Colonic mucosa (tissue), 4 donors: ENCODE measurements at regions not wholly inside any gene's neighbourhood (a gene's known extent, or its start where the extent isn't known, plus 50 kb on each side); places are given as distances from the start of the nearest gene placed in this dataset.

Experiments used
- DNase-seq: peaks from one replicate; pipeline ENCODE4 v3.0.0-alpha.2; 2020
- H3K27ac ChIP-seq: fragments of 200-600 bp; one replicate; pipeline ENCODE4 v1.8.0; 2021
- H3K27me3 ChIP-seq: fragments of 200-600 bp; one replicate; pipeline ENCODE4 v1.8.0; 2021
- H3K36me3 ChIP-seq: fragments of 200-600 bp; one replicate; pipeline ENCODE4 v1.8.0; 2021
- H3K4me1 ChIP-seq: fragments of 200-600 bp; one replicate; pipeline ENCODE4 v1.8.0; 2021; ENCODE audit warnings: mild to moderate bottlenecking
- H3K4me3 ChIP-seq: fragments of 200-600 bp; one replicate; pipeline ENCODE4 v1.8.0; 2021
- H3K9ac ChIP-seq, 2 donors: one replicate each; pipeline ENCODE4 v1.7.0; 2013; ENCODE audit warnings: control low read depth in 2 of 2, low read depth in 2 of 2, low read length in 2 of 2
- H3K9me3 ChIP-seq: fragments of 200-600 bp; one replicate; pipeline ENCODE4 v1.8.0; 2021
- intact Hi-C: fragments of 100-400 bp; cut with DNase I; formaldehyde crosslinking; loops from one replicate; pipeline ENCODE4 v1.14.1; 2022
- TF ChIP-seq, protein P1 (sequence below): fragments of 200-600 bp; IDR thresholded peaks from one replicate; pipeline ENCODE4 v1.8.0; 2022; ENCODE audit warnings: antibody characterized with exemption, mild to moderate bottlenecking
- donor health status: healthy.
- donor health status: DM: no; HTN: no; CAD: no.
- donor health status: DM: no; HTN: no; CAD: no.

DNA sequence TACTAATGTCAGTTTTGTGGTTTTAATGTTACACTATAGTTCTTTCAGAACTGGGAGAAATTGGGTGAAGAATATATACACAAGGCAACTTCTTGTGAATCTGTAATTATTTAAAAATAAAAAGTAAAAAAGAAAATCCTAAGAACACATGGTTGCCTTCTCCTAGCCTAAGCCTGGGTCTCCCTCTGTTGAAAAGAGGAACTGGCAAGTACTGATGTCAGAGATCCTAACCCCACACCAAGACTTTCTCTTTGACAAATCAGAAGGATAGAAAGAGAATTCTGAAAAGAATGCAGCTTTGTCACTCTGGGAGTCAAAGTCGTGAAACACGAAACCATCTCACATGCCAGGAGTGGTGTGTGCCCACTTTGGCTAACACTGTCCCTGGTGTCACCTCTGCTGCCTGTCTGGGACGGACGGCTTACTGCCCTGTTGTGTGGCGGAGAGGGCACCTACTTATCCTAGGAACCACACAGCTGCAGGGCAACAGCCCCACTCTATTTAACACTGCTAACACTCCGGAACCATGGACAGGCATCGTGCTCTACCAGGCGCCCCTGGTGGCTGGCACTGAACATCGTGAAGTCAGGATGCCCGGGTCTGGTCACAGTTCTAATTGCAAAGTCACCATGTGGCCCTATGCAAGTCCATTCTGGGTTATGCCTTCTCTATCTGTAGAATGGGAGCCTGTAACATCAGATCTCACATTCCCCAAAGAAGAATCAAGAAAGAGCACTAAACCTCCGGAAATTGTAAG, 108.7 kb upstream of the CD82 start:
- Histone ChIP-seq H3K4me3 (no peak overlapping the region), H3K9ac (no peak overlapping the region), H3K27me3 (no peaks in the 10 kb centered on the region), H3K27ac (no peak overlapping the region), H3K9me3 (no peaks in the 10 kb centered on the region), H3K4me1 (no peaks in the 10 kb centered on the region), H3K36me3 (no peaks in the 10 kb centered on the region)
- no peak for DNase-seq
- intact Hi-C loops: no loop called here
- TF ChIP-seq, protein P1, sequence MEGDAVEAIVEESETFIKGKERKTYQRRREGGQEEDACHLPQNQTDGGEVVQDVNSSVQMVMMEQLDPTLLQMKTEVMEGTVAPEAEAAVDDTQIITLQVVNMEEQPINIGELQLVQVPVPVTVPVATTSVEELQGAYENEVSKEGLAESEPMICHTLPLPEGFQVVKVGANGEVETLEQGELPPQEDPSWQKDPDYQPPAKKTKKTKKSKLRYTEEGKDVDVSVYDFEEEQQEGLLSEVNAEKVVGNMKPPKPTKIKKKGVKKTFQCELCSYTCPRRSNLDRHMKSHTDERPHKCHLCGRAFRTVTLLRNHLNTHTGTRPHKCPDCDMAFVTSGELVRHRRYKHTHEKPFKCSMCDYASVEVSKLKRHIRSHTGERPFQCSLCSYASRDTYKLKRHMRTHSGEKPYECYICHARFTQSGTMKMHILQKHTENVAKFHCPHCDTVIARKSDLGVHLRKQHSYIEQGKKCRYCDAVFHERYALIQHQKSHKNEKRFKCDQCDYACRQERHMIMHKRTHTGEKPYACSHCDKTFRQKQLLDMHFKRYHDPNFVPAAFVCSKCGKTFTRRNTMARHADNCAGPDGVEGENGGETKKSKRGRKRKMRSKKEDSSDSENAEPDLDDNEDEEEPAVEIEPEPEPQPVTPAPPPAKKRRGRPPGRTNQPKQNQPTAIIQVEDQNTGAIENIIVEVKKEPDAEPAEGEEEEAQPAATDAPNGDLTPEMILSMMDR: no peak

DNA sequence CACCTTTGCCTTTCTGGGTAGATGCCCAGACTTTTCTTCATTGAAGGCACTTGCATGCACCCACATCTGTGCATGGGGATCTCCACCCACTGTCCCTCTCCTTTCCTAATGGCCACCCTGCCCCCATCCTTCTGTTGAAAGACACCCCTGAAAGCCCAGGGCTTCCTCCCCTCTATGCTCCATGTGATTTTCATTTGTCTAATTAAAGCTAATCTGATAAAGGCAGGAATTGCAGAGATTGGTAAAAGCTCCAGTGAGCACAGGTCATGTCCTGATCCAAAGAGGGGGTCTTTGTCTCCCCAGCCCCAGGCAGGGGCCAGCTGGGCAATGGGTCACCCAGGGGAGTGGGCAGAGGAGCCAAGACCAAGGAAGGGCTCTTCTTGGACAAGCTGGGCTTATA, 107.6 kb upstream of the CD82 start:
- DNase-seq: no peak
- TF ChIP-seq, protein P1: no peak
- Histone ChIP-seq H3K9ac (no peak overlapping the region), H3K36me3 (no peaks in the 10 kb centered on the region), H3K27ac (no peak overlapping the region), H3K27me3 (no peaks in the 10 kb centered on the region), H3K4me3 (no peak overlapping the region), H3K4me1 (no peaks in the 10 kb centered on the region), H3K9me3 (no peaks in the 10 kb centered on the region)
- intact Hi-C loops: no loop called here

DNA sequence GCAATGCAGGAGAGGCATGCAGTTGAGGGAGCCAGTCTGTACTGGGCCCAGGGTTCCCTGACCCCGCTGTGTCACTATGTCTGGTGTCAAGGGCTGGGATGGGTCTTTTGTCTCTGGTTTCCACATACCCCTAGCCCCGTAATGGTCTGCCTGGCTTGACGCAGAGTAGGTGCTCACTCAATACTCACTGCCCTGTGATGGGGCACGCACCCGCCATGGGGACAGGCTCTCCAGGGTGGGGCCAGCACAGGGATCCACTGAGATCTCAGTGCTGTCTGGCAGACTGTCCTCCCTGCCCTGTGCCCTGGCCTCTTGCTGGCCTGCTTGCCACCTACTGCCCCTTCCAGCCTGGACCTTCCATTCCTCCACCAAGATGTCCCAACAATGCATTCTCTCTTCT, 101.7 kb upstream of the CD82 start:
- H3K9ac ChIP-seq: no peak overlapping the region
- no peaks in the 10 kb centered on the region for H3K9me3 ChIP-seq
- no peak overlapping the region for H3K27ac ChIP-seq
- H3K36me3 ChIP-seq: no peaks in the 10 kb centered on the region
- H3K4me3 ChIP-seq: no peak overlapping the region
- TF ChIP-seq, protein P1: no peak
- DNase-seq: no peak
- intact Hi-C loops: no loop called here
- no peaks in the 10 kb centered on the region for H3K4me1 ChIP-seq
- H3K27me3 ChIP-seq: no peaks in the 10 kb centered on the region

DNA sequence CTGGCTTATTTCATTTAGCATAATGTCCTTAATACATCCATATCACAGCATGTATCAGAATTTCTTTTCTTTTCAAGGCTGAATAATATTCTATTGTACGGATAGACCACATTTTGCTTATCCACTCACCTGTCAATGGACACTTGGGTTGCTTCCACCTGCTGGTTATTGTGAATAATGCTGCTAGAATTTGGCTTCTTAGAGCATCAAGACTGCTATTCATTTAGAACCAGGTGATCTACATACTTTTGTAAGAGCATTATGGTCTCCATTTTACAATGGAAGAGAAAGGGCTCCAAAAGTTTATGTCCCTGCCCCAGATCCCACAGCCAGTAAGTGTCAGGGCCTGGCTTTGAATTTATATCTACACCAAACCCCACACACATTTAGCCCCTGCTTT, 100.7 kb upstream of the CD82 start:
- H3K4me1 ChIP-seq: no peaks in the 10 kb centered on the region
- no peak overlapping the region for H3K27ac ChIP-seq
- no peaks in the 10 kb centered on the region for H3K36me3 ChIP-seq
- no peak overlapping the region for H3K4me3 ChIP-seq
- no peak overlapping the region for H3K9ac ChIP-seq
- TF ChIP-seq, protein P1: no peak
- no peak for DNase-seq
- H3K9me3 ChIP-seq: no peaks in the 10 kb centered on the region
- no peaks in the 10 kb centered on the region for H3K27me3 ChIP-seq
- intact Hi-C loops: no loop called here

DNA sequence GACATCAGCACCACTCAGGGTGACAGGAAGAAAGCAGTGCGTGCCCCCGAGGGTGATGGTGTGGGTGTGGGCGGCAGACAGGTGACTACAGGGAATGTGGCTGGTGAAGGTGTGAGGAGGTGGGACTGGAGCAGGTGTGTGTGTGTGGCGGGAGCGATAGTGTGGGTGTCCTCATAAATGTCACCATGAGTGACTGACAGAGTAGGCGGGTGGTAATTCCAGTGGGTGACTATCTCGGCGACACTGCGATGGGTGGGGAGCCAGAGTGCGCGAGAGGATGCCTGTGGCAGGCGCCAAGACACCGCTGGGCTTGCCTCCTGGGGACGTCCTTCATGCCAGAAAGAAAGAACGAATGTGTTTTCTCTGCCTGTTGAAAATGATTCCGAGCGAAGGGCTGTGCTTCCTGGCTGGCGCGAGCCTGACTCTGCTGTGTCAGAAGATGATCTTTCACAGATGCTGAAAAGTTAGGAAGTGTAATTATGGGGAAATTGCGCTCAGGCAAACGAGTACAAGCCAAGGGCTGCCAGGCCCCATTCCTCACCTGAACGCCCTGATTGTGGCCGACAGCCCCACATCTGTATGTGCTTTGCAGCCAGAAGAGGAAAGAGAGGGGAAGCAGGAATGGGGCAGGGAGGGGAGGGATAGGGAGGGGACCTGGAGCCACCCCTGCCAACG, 98.8 kb upstream of the CD82 start:
- TF ChIP-seq, protein P1: no peak
- Histone ChIP-seq H3K27ac (no peak overlapping the region), H3K4me3 (no peak overlapping the region), H3K36me3 (no peaks in the 10 kb centered on the region), H3K9ac (no peak overlapping the region), H3K27me3 (no peaks in the 10 kb centered on the region), H3K4me1 (no peaks in the 10 kb centered on the region), H3K9me3 (no peaks in the 10 kb centered on the region)
- no peak for DNase-seq
- intact Hi-C loops: no loop called here
